ENCODE measurements at regions not wholly inside any gene's neighbourhood (a gene's known extent, or its start where the extent isn't known, plus 50 kb on each side); places are given as distances from the start of the nearest gene placed in this dataset.

DNA sequence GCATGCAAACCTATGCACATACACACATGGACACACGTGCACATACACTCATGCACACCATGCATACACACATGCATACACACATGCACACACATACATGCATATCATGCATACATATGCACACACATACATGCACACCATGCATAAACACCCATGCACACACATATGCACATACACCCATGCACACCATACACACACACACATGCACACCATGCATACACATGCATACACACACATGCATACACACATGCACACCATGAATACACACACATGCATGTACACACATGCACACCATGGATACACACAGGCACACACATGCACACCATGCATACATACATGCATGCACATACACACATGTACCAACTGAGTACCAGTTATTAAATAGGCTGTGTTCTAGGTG lies 543.3 kb upstream of the EEF2KMT start:
- no peak for DNase-seq

DNA sequence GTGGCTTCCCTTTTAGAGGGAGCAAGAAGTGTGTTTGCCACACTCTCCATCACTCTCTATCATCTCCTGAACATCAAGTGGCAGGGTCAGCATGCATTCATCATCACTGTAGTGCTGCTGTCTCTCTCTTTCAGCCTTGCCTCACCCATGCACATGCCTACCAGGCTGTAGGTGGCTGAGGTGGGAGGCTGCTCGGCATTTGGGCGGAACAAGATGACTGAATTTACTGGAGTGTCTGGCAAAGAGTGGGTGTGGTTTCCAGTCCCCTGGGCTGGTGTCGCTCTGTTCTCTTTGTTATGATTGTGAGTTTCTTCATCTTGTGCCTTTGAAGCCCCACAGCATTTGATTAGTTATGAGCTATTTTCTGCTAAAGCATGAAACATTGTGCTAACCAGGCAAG lies 541.9 kb upstream of the EEF2KMT start:
- no peak for DNase-seq

DNA sequence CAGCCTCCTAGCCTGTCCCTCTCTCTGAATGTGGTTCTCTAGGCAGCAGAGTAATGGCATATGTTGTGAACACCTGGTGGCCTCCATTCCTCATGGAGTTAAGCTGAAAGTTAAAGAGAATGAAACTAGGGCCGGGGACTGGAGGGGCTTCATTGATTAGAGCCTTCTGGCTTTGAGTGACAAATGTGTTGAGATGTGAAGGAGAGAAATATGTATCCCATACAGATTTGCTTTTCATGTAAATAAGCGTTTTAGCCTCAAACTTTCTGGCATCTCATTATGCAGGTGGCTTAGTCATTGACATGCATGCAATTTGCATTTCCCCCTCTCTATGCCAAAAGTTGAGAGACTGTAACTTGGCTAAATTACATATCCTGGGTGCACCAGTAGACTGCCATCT lies 537.7 kb upstream of the EEF2KMT start:
- DNase-seq = no peak

DNA sequence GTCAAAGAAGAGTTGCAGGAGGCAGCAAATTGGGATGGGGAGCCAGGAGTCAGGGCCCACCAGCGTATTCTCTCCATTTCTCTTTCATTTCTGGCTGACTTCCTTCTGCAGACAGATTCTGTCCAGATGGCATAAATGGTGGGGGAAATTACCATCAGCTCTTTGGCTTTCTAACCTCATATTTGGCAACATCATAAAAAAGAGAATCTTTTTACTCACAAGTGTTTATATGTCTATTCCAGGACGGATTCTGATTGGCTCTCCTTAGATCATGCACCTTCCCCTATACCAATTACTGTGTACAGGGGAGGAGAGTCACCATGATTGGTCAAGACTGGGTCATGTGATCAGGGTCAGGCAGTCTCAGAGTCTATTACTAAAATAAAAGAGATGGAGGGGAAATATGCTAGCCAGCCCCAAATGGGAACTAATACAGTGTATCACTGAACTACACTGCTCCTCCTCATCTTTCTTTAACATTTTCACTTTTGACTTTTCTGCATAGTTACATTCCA lies 537.1 kb upstream of the EEF2KMT start:
- DNase-seq = no peak

DNA sequence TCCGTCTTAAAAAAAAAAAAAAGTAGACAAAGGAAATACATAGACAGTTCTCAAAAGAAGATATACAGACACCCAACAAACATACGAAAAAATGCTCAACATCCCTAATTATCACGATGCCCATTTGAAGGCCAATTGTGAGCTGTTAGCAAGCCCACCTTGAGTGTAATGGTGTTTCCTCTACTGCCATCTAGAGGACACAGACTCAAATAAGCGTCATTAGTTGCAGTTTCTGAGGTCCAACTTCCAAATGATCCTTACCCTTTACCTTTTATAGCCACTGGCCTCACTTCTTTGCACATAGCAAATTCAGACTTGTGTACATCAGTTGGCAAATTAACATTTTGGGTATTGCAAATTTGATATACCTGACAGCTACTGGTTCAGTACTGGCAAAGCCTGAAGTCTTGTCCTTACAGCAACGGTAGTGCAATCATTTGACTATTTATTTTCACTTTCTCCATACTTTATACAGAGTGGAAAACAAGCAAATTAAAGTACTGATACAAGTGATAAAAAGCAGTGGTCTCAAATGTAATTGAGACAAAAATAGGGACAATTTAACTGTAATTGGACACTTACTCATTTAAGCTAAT lies 536.3 kb upstream of the EEF2KMT start:
- DNase-seq = no peak

DNA sequence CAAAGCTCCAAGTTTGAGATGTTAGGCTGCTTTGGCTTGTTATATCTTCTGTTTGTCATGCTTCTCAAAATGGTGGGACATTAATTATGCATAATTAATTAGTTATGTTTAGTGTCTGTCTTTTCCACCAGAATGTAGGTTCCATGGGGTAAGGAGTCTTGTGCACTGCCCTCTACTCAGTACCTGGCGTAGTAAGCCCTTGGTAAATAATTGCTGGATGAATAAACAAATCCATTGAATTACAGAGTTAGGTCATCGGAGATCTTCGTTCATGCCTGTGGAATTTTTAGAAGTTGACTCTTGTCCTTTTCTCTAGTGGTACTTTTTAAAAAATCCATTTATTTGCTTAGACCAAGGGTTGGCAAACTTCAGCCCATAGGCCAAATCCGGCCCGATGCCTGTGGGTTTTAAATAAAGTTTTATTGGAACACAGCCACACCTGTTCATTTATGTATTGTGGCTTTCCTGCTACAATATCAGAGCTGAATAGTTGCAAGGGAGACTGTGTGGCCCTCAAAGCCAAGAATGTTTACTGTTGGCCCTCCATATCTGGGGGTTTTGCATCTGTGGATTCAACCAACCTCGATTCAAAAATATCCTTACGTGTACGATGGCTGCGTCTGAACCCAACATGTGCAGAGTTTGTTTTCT lies 524.8 kb upstream of the EEF2KMT start:
- DNase-seq = no peak

DNA sequence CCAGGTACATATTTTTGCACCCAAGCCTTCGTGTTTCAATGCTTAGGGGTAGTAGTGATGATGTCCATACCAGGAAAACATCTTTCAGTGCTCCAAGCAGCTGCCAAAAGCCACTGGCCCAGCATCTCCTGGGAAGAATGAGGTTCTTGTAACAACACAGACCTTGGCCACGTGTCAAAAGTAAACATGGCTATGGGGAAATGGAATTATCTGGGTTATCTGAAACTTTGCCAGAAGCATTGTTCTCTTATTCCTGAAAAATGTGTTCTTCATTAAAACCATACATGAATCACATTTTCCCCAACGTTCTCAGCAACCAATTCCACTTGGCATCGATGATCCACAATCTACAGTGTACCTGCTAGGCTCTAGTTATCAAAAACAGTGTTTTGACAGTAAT lies 524.2 kb upstream of the EEF2KMT start:
- no peak for DNase-seq

DNA sequence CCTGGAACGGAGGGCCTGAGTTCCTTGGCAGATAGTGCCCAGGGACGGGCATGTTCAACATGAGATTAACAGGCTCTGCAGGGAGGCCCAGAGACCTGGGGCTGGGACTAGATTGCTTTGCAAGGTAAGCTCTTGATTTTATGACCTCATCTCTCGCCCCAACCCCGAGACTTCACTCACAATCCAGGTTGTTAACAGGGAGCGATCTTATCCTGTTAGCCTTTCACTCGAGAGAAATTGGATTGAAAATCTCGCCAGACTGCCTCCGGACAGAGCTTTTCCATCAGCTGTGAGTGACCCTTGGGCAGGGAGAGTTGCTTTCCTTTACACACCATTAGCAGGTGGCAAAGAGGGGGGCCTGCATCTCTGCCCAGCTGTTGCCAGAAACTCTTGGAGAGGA lies 521.7 kb upstream of the EEF2KMT start:
- DNase-seq = no peak

DNA sequence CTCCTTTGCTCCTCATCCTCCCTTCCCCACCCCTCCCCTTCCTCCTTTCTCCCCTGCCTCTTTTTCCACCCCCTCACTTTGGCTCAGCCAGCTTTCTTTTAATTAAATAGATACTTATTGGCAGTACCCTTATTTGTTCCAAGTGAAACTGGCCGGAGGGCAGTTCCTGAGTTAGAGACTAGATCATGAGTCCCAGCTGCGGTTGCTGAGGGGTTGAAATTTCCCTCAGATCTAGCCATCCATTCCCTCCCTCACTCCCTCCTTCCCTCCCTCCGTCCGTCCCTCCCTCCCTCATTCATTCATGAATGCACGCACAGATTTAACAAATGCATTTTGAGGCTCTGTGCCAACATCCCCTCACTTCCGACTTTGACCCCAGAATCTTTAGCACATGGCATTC lies 519.2 kb upstream of the EEF2KMT start:
- no peak for DNase-seq

DNA sequence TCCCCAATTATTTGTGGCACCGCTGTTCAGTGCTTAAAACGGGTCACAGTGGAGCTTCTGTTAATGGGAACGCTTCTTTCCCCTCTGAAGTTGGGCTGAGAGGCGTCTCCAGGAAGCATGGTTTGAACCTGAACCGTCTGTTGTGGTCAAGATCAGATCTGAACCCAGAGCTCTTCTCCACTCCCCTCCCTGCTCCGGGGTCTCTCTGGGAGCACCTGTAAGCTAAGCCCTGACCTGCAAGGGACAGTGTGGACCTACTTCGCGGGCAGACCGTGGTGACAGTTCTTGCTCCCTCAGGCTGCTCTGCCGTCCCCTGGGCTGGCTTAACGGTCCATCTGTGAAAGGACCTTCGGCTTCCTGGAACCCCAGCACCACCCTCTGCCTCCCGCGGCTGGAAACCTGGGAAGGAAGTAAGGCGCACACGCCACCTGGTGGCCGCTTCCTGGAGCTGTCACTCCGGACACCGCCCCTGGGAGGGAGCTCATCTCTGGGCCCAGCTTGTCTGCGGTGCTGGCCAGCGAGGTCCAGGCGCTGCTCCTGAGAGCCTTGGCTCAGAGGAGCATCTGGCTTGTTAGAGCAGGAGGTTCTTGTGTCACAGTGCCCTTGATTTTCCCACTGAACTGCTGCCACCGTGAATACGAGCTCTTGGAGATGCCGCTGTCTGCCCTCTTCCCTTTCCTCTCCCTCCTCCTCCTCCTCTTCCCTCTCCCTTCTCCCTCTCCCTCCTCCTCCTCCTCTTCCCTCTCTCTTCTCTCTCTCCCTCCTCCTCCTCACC lies 518.5 kb upstream of the EEF2KMT start:
- peak in 12 of 14 donors; percentile 0 to 53 (median 12) for DNase-seq

DNA sequence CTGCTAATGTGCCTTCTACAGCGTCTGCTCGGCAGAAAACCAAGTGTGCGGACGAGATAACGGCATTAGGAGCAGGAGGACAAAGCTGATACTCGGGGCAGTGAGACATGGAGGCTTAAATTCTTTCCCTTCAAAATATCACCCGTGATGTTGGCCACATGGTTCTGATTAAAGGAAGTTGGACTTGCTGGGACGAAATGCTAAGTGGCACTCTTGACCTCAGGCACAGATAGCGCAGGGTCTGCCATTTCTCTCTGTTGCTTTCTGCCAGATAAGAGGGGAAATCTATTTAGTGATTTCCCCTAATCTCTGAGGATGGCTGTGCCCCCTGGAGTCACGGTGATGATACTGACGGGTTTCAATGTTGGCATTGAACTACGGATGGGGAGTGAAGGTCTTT lies 509.6 kb upstream of the EEF2KMT start:
- DNase-seq = no peak

DNA sequence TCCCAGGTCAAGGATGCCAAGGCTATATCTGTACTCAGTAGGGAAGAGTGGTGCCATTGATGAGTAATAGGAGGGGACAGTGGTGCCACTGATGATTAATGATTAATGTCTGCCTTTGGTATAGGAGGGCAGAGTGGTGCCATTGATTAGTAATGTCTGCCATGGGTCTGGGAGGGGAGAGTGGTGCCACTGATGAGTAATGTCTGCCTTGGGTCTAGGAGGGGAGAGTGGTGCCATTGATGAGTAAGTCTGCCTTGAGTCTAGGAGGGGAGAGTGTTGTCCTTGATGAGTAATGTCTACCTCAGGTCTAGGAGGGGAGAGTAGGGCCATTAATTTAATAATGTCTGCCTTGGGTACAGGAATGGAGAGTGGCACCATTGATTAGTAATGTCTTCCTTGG lies 507.8 kb upstream of the EEF2KMT start:
- DNase-seq = no peak

DNA sequence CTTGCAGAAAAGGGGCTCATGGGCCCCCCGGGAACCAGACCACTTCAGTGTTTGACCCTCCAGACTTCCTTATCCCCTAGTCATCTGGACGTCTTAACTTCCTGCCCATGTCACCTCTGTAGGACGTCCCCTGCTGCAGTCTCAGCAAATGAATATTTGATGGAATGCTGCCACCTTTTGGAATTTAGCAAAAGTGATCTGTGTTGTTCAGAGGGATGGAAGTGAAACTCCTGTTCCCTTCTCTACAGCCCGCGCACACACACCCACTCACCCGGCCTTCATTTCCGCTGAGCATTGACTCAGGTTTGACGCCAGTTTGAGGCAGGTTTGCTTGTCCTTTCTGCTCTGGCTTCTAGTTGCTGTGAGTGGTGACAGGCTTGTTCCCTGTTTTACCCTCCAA lies 507.2 kb upstream of the EEF2KMT start:
- peak in 1 of 14 donors; percentile 1 for DNase-seq

DNA sequence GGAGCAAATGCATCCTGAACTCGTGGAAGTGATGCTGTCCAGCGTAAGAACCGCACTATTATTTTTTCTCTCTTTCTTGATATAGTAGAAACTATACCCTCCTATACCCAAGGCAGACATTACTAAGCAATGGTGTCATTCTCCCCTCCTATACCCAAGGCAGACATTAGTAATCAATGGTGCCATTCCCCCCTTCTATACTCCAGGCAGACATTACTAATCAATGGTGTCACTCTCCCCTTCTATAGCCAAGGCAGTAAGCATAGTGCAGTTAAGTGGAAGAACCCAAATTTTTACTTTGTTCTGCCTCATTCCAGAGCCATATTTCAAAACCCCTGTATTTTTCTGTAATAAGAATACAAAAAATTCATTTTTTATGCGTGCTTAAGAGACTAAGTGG lies 506.2 kb upstream of the EEF2KMT start:
- DNase-seq = no peak

DNA sequence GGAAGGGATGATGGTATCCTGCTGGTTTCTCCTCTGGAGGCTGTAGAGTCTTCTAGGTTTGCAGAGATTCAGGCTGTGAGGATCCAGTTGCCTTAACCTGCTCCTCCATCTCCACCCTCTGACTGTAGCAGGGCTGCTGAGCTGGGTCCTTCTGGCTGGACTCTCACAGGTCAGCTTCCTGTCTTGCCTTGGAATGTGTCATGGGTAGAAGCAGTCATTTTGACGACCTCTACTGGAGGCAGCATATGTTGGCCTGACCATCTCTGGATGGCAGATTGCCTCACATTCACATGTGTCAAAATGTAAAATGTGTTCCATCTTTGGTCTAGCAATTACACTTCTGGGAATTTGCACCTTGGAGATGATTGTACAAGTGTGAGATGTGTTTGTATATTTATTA lies 504.4 kb upstream of the EEF2KMT start:
- DNase-seq = no peak

DNA sequence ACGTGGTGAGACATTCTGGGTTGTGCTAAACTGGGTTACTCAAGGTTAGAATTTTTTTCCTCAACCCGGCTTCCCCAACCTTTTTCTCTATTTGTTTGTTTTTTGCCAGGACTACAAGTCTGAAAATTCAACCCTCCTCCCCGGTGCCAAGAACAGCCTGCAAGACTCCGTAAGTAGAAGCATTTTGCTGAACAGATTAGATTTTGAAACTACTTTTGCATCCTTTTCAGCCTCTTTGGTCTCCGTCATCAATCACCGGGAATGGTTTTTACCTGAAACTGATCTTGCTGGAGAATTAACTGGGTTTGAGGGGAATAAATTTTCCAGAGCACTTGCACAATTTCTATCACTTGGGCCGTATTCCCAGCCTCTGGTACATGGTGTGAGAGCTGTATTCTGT lies 501.2 kb upstream of the EEF2KMT start:
- no peak for DNase-seq

DNA sequence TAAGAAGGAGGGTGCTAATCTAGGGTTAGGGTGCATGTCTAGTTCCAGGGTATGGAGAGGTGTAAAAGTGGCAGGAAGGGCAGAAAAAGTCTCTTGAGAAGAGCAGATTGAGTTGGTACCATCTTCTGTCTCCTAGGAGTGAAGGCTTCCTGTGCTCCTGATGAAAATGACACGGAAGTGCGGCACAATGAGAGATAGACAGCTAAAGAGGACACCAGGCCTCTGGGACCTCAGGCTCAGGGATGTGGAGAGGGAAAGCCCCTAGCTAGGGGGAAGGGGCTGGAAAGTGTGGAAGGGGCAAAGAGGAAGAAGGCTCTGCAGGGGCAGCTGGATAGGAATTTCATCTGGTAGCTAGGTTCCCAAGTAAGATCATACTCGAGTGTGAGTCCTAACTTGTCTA lies 498.3 kb upstream of the EEF2KMT start:
- no peak for DNase-seq

DNA sequence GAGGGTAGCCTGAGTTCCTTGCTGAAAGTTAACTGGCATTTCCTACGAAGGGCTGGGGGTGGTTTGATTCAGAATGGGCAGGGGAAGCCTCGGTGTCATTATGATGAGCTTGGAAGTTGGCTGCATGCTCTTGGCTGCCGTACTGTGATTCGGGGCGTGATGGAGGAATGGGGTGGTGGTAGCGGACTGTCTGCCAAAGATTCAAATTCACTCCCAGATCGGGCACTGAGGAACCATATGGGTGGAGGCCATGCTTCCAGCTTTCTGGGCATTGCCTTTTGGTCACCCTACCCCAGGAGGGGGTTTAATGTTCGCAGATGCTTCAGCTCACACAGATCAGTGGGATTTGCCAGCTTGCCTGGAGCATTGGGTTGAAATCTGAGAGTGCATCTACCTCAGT lies 492.8 kb upstream of the EEF2KMT start:
- no peak for DNase-seq

DNA sequence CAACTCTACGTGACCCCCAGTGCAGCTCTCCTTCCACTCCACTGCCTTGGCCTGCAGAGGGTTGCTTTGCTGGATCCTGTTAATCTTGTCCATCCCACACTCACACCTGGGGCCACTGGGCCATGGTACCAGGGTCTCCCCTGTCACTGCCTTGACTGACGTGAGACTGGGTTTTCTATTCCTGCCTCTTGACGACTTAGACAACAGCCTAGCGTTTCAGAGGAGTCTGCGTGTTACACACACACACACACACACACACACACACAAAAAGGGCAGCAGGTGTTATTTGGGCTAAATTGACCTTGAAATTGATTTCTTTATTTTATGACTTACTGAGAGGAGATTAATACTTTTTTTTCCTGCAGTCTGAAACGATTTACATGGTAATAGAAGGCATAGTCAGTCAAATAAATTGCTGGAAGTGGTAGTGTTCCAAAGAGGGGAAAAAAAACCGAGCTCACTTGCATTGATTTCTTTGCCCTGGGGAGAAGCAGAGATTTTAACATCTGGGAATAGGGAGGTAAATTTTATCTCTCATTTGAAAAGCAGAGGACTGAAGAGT lies 492.3 kb upstream of the EEF2KMT start:
- DNase-seq = no peak

DNA sequence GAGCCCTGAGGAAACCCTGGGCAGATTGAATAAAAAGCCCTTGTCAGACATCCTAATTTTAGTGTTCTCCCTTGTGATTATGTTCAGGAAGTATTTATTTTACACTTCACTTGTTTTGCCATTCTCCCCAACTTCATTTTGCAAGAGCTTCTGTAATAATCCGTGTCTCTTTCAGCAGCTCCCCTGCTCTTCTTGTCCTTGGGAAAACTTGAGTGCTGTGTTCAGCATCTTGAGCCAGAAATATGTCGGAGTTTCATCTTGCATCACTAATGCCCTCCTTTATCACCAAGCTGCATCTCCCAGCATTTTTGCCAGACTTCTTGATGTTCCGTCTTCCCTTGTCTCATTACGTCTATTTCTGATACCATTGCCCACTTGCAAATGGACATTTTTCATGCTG lies 486.5 kb upstream of the EEF2KMT start:
- DNase-seq = no peak

DNA sequence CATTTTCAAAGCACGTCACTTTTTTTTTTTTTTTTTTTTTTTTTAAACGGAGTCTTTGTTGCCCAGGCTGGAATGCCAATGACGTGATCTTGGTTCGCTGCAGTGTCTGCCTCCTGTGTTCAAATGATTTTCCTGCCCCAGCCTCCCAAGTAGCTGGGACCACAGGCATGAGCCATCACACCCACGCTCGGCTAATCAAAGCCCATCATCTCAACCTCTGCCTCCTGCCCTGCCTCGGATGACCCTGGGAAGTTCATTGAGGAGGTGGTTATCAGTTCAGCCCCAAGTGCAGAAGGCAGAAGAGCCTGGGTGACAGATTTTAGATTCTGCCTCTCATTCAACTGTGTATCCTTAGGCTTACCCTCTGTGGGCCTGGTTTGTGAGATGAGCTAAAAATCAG lies 484.9 kb upstream of the EEF2KMT start:
- no peak for DNase-seq

DNA sequence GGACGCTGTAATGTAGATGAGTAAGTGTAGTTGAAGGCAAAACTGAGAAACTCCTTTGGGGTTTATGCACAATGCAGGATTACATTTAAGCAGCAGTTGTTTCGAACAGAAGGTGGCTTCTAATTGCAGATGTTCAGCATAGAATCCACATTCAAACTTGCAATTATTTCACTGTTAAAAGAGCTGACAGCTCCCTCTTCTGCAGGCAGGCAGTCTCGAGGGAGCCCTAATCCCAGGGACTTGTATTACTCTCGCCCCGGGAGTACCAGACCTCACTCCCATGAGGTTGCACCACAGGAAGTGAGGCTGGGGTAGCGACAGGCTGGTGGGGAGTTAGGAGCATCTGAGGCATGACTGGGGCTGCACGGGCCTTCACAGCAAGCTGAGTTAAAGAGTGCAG lies 484.3 kb upstream of the EEF2KMT start:
- no peak for DNase-seq

DNA sequence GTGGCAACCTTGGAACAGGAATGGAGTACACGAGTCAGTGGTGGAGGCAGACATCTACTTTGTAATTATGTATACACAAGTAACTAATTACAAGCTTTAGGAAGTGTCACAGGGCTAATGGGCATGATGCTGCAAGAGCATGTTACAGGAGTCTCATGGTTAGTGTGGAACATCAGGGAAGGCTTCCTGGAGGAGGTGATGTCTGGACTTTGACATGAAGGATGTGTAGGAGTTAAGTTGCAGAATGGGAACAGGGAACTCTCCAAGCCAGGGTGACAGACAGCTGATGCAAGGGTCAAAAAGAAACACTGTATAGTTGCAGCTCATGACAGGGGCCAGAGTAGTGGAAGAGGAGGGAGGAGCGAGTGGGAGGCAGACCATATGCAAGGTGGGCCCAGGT lies 483.8 kb upstream of the EEF2KMT start:
- no peak for DNase-seq

DNA sequence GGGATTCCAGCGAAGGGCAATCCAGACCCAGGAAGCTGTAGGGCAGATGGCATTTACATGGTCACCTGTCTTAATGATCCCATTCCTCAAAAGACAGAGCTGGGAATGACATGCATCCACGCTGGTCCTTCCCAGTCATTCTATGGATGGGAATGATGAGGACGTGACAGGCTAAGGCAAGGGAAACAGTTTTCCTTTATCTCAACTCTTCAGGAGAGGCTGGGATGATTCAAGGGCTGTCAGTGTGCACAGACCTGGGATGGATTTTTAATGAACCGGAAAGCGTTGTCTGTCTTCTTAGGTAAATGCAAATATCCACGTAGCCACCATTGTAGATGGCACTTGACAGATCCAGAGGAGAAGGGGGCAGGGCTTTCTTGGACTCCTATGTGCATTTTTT lies 483.2 kb upstream of the EEF2KMT start:
- DNase-seq = no peak

All from C1 segment of cervical spinal cord (tissue), 14 donors.